Neuronal stem cell (in vitro differentiated cells): ENCODE measurements at regions not wholly inside any gene's neighbourhood (a gene's known extent, or its start where the extent isn't known, plus 50 kb on each side); places are given as distances from the start of the nearest gene placed in this dataset.

Experiments
- DNase-seq: peaks from one replicate; pipeline ENCODE4 v3.0.0-alpha.2; 2013; ENCODE audit warnings: low spot score
- H2AFZ ChIP-seq: one replicate; pipeline ENCODE4 v1.6.1; 2013; ENCODE audit warnings: mild to moderate bottlenecking, low read length, inconsistent platforms
- H2AK5ac ChIP-seq: 2 replicates; pipeline ENCODE4 v1.6.1; 2013; ENCODE audit warnings: low read depth, mild to moderate bottlenecking, inconsistent platforms, low read length, moderate library complexity, mixed read lengths
- H2BK120ac ChIP-seq: 2 replicates; pipeline ENCODE4 v1.6.1; 2013; ENCODE audit warnings: low read depth, mild to moderate bottlenecking, inconsistent platforms, low read length, moderate library complexity, mixed read lengths
- H2BK12ac ChIP-seq: one replicate; pipeline ENCODE4 v1.6.1; 2013; ENCODE audit warnings: low read length, inconsistent platforms
- H2BK15ac ChIP-seq: 2 replicates; pipeline ENCODE4 v1.6.1; 2013; ENCODE audit warnings: mild to moderate bottlenecking, low read length, inconsistent platforms, mixed read lengths
- H2BK5ac ChIP-seq: one replicate; pipeline ENCODE4 v1.6.1; 2013; ENCODE audit warnings: inconsistent platforms, mild to moderate bottlenecking, low read length, moderate library complexity
- H3K14ac ChIP-seq: one replicate; pipeline ENCODE4 v1.6.1; 2013; ENCODE audit warnings: low read length, inconsistent platforms
- H3K18ac ChIP-seq: 2 replicates; pipeline ENCODE4 v1.6.1; 2013; ENCODE audit warnings: low read length, inconsistent platforms
- H3K23ac ChIP-seq: 2 replicates; pipeline ENCODE4 v1.6.1; 2013; ENCODE audit warnings: low read depth, mild to moderate bottlenecking, mixed read lengths, low read length, inconsistent platforms; ENCODE audit not compliant: poor library complexity
- H3K27ac ChIP-seq: replicated peaks from 3 replicates; pipeline ENCODE4 v1.5.1; 2013; ENCODE audit warnings: low read length, inconsistent platforms
- H3K27me3 ChIP-seq, 3 experiments: 2 replicates each; pipeline ENCODE4 v1.6.1; 2013; ENCODE audit warnings: low read length in 3 of 3, mild to moderate bottlenecking in 2 of 3, inconsistent platforms in 1 of 3, low read depth in 1 of 3, mixed read lengths in 1 of 3, moderate library complexity in 1 of 3; ENCODE audit not compliant: control insufficient read depth in 3 of 3, insufficient read depth in 3 of 3
- H3K36me3 ChIP-seq, 2 donors: replicated peaks in 1 of 2; 2 replicates each; pipeline ENCODE4 v1.6.1; 2013; ENCODE audit warnings: low read length in 2 of 2; ENCODE audit not compliant: control insufficient read depth in 2 of 2, insufficient read depth in 2 of 2
- H3K4ac ChIP-seq: 2 replicates; pipeline ENCODE4 v1.6.1; 2013; ENCODE audit warnings: inconsistent platforms, mild to moderate bottlenecking, low read length, moderate library complexity
- H3K4me1 ChIP-seq, 2 donors: 1 replicate in 1 of 2; 2 replicates in 1 of 2; pipeline ENCODE4 v1.6.1; 2013; ENCODE audit warnings: low read length in 2 of 2, low read depth in 1 of 2; ENCODE audit not compliant: control insufficient read depth in 2 of 2, insufficient read depth in 1 of 2
- H3K4me2 ChIP-seq: one replicate; pipeline ENCODE4 v1.6.1; 2013; ENCODE audit warnings: mild to moderate bottlenecking, low read length, inconsistent platforms; ENCODE audit not compliant: insufficient read depth, poor library complexity, severe bottlenecking
- H3K4me3 ChIP-seq, 2 donors: 2 replicates each; pipeline ENCODE4 v1.5.1; 2013; ENCODE audit warnings: low read length in 2 of 2, mild to moderate bottlenecking in 2 of 2, inconsistent platforms in 1 of 2, moderate library complexity in 1 of 2
- H3K79me1 ChIP-seq: one replicate; pipeline ENCODE4 v1.6.1; 2013; ENCODE audit warnings: low read depth, mild to moderate bottlenecking, inconsistent platforms, low read length, moderate library complexity
- H3K9ac ChIP-seq: one replicate; pipeline ENCODE4 v1.6.1; 2013; ENCODE audit warnings: mild to moderate bottlenecking, low read depth, low read length, inconsistent platforms; ENCODE audit not compliant: poor library complexity
- H3K9me3 ChIP-seq, 2 donors: replicated peaks in 1 of 2; 2 replicates each; pipeline versions ENCODE3 to v1.6.1; 2013; ENCODE audit warnings: low read length in 2 of 2, mild to moderate bottlenecking in 2 of 2, inconsistent platforms in 1 of 2, low read depth in 1 of 2, mixed read lengths in 1 of 2, moderate library complexity in 1 of 2; ENCODE audit not compliant: control insufficient read depth in 2 of 2, insufficient read depth in 1 of 2
- H4K8ac ChIP-seq: one replicate; pipeline ENCODE4 v1.6.1; 2013; ENCODE audit warnings: low read depth, mild to moderate bottlenecking, inconsistent platforms, low read length, moderate library complexity
- H4K91ac ChIP-seq: one replicate; pipeline ENCODE4 v1.6.1; 2013; ENCODE audit warnings: low read length, low read depth, mild to moderate bottlenecking, inconsistent platforms; ENCODE audit not compliant: poor library complexity
- whole genome bisulfite sequencing, 2 donors: extraction: QIAGEN DNeasy Blood & Tissue Kit; methylation state at CpG; one replicate each; pipeline ENCODE4 v1.1.7; 2013; ENCODE audit warnings: missing lambda C conversion rate in 2 of 2, mixed read lengths in 1 of 2; ENCODE audit not compliant: insufficient read length in 2 of 2, insufficient replicate concordance in 1 of 2; ENCODE audit errors: extremely low coverage in 2 of 2; 5-methylcytosine and 5-hydroxymethylcytosine counted together

- Histone ChIP-seq H3K27ac (no peak overlapping the region), H3K4me1 (no peaks in the 10 kb centered on the region), H2AK5ac (no peak overlapping the region), H2BK5ac (no peak overlapping the region), H3K4me3 (no peak overlapping the region), H2AFZ (no peak overlapping the region), H4K8ac (no peak overlapping the region), H2BK12ac (no peak overlapping the region), H3K27me3 (no peaks in the 10 kb centered on the region), H4K91ac (no peak overlapping the region), H3K4ac (no peak overlapping the region), H3K18ac (no peak overlapping the region), H3K14ac (no peak overlapping the region), H3K9me3 (no peaks in the 10 kb centered on the region), H3K79me1 (no peaks in the 10 kb centered on the region), H3K9ac (no peak overlapping the region), H2BK15ac (no peak overlapping the region), H2BK120ac (no peak overlapping the region), H3K4me2 (no peak overlapping the region), H3K36me3 (no peaks in the 10 kb centered on the region), H3K23ac (no peak overlapping the region)
- no peak for DNase-seq
- WGBS, 2 donors = no CpG with 5 or more reads among the region's 2 CpGs
Measured at GRCh38 chr1:213481395-213481794, 430.4 kb downstream of the RPS6KC1 start.

GRCh38 chr1:213484333-213484732, 433.3 kb downstream of the RPS6KC1 start:
- H3K79me1 ChIP-seq = no peaks in the 10 kb centered on the region
- H3K9ac ChIP-seq = no peak overlapping the region
- no peak for DNase-seq
- H3K4me1 ChIP-seq = no peaks in the 10 kb centered on the region
- H2BK5ac ChIP-seq = no peak overlapping the region
- H3K4me3 ChIP-seq = no peak overlapping the region
- no peaks in the 10 kb centered on the region for H3K36me3 ChIP-seq
- H3K4me2 ChIP-seq = no peak overlapping the region
- H2AK5ac ChIP-seq = no peak overlapping the region
- H3K27ac ChIP-seq = no peak overlapping the region
- no CpG with 5 or more reads among the region's 3 CpGs for WGBS, 2 donors
- H3K27me3 ChIP-seq = no peaks in the 10 kb centered on the region
- H3K4ac ChIP-seq = no peak overlapping the region
- H4K8ac ChIP-seq = no peak overlapping the region
- no peak overlapping the region for H4K91ac ChIP-seq
- H3K18ac ChIP-seq = no peak overlapping the region
- no peak overlapping the region for H2AFZ ChIP-seq
- no peak overlapping the region for H2BK12ac ChIP-seq
- H3K23ac ChIP-seq = no peak overlapping the region
- H3K14ac ChIP-seq = no peak overlapping the region
- H2BK15ac ChIP-seq = no peak overlapping the region
- H3K9me3 ChIP-seq = no peaks in the 10 kb centered on the region
- no peak overlapping the region for H2BK120ac ChIP-seq

- Histone ChIP-seq H3K9ac (no peak overlapping the region), H3K18ac (no peak overlapping the region), H2AFZ (no peak overlapping the region), H3K36me3 (no peaks in the 10 kb centered on the region), H3K4me1 (no peaks in the 10 kb centered on the region), H3K14ac (no peak overlapping the region), H3K4ac (no peak overlapping the region), H2BK120ac (no peak overlapping the region), H2AK5ac (no peak overlapping the region), H3K4me3 (no peak overlapping the region), H4K91ac (no peak overlapping the region), H3K9me3 (no peaks in the 10 kb centered on the region), H3K23ac (no peak overlapping the region), H3K4me2 (no peak overlapping the region), H3K27me3 (no peaks in the 10 kb centered on the region), H3K27ac (no peak overlapping the region), H2BK12ac (no peak overlapping the region), H2BK15ac (no peak overlapping the region), H2BK5ac (no peak overlapping the region), H4K8ac (no peak overlapping the region), H3K79me1 (no peaks in the 10 kb centered on the region)
- WGBS, 2 donors = no CpG with 5 or more reads among the region's 1 CpG
- DNase-seq = no peak
Measured at GRCh38 chr1:213484758-213485157, 433.7 kb downstream of the RPS6KC1 start.

GRCh38 chr1:213486488-213486887, 435.4 kb downstream of the RPS6KC1 start:
- Histone ChIP-seq H3K4ac (no peak overlapping the region), H2AK5ac (no peak overlapping the region), H3K4me2 (no peak overlapping the region), H3K79me1 (no peaks in the 10 kb centered on the region), H4K91ac (no peak overlapping the region), H2BK12ac (no peak overlapping the region), H3K27me3 (no peaks in the 10 kb centered on the region), H3K4me1 (no peaks in the 10 kb centered on the region), H3K36me3 (no peaks in the 10 kb centered on the region), H3K23ac (no peak overlapping the region), H4K8ac (no peak overlapping the region), H3K27ac (no peak overlapping the region), H2AFZ (no peak overlapping the region), H3K14ac (no peak overlapping the region), H2BK5ac (no peak overlapping the region), H3K9me3 (no peaks in the 10 kb centered on the region), H3K9ac (no peak overlapping the region), H3K4me3 (no peak overlapping the region), H2BK15ac (no peak overlapping the region), H2BK120ac (no peak overlapping the region), H3K18ac (no peak overlapping the region)
- DNase-seq = no peak
- no CpG with 5 or more reads among the region's 3 CpGs for WGBS, 2 donors
